Gastroesophageal sphincter (tissue), 3 donors: ENCODE measurements at regions not wholly inside any gene's neighbourhood (a gene's known extent, or its start where the extent isn't known, plus 50 kb on each side); places are given as distances from the start of the nearest gene placed in this dataset.
"Not testable (repeated sequence)": the region's sequence is repeated elsewhere in the genome, so short reads cannot be mapped to it uniquely, and the experiment has no call there.

Experiments
- EP300 ChIP-seq: sonication (generic); formaldehyde crosslinking; IDR thresholded peaks from one replicate; pipeline ENCODE4 v1.6.1; 2017; ENCODE audit warnings: antibody characterized with exemption, mild to moderate bottlenecking
- POLR2A ChIP-seq, 2 donors: fragments of 450-650 bp; IDR thresholded peaks; one replicate each; pipeline ENCODE4 v1.6.1; 2017; ENCODE audit warnings: antibody characterized with exemption in 2 of 2, mild to moderate bottlenecking in 2 of 2, moderate library complexity in 1 of 2
- POLR2AphosphoS5 ChIP-seq: sonication (generic); formaldehyde crosslinking; IDR thresholded peaks from one replicate; pipeline ENCODE4 v1.6.1; 2017; ENCODE audit warnings: antibody characterized with exemption
- TF ChIP-seq, protein P1 (sequence below), 4 experiments: fragments of 200-600 bp in 2 of 4; fragments of 450-650 bp in 2 of 4; sonication (generic) in 1 of 4; IDR thresholded peaks; one replicate each; pipeline ENCODE4 v1.5.1; 2017 to 2019; ENCODE audit warnings: antibody characterized with exemption in 4 of 4, mild to moderate bottlenecking in 2 of 4, moderate library complexity in 2 of 4

DNA sequence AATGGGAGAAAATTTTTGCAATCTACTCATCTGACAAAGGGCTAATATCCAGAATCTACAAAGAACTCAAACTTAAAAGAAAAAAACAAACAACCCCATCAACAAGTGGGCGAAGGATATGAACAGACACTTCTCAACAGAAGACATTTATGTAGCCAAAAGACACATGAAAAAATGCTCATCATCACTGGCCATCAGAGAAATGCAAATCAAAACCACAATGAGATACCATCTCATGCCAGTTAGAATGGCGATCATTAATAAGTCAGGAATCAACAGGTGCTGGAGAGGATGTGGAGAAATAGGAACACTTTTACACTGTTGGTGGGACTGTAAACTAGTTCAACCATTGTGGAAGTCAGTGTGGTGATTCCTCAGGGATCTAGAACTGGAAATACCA is 187.7 kb upstream of the ARHGEF26 start:
- TF ChIP-seq, protein P1, sequence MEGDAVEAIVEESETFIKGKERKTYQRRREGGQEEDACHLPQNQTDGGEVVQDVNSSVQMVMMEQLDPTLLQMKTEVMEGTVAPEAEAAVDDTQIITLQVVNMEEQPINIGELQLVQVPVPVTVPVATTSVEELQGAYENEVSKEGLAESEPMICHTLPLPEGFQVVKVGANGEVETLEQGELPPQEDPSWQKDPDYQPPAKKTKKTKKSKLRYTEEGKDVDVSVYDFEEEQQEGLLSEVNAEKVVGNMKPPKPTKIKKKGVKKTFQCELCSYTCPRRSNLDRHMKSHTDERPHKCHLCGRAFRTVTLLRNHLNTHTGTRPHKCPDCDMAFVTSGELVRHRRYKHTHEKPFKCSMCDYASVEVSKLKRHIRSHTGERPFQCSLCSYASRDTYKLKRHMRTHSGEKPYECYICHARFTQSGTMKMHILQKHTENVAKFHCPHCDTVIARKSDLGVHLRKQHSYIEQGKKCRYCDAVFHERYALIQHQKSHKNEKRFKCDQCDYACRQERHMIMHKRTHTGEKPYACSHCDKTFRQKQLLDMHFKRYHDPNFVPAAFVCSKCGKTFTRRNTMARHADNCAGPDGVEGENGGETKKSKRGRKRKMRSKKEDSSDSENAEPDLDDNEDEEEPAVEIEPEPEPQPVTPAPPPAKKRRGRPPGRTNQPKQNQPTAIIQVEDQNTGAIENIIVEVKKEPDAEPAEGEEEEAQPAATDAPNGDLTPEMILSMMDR (IDR thresholded peaks at IDR 0.05): not testable (repeated sequence)
- TF ChIP-seq POLR2A (IDR thresholded peaks at IDR 0.05); EP300; POLR2AphosphoS5: not testable (repeated sequence)
